Stimulated activated naive CD8-positive, alpha-beta T cell treated with anti-CD3 and anti-CD28 coated beads, Interleukin-15, amount 100 ng/mL, for 72 hours (primary cell): ENCODE measurements at regions not wholly inside any gene's neighbourhood (a gene's known extent, or its start where the extent isn't known, plus 50 kb on each side); places are given as distances from the start of the nearest gene placed in this dataset.

Experiments used
- ATAC-seq: fragments of 150-1000 bp; cut with Tn5 transposase; 2 replicates; pipeline ENCODE4 v1.10.0; 2021; ENCODE audit warnings: mild to moderate bottlenecking, moderate library complexity
- DNase-seq, 2 donors: peaks; one replicate each; pipeline ENCODE4 v3.0.0; 2021 to 2022
- H3K27ac Mint-ChIP-seq, 2 donors: one replicate each; pipeline ENCODE4 v1.8.0; 2022; ENCODE audit warnings: mild to moderate bottlenecking in 2 of 2, mixed read lengths in 2 of 2, moderate library complexity in 2 of 2
- H3K27me3 Mint-ChIP-seq: one replicate; pipeline ENCODE4 v1.8.0; 2022; ENCODE audit warnings: mixed read lengths
- H3K4me1 Mint-ChIP-seq: one replicate; pipeline ENCODE4 v1.8.0; 2022; ENCODE audit warnings: mild to moderate bottlenecking, mixed read lengths
- H3K4me3 Mint-ChIP-seq, 2 donors: one replicate each; pipeline ENCODE4 v1.8.0; 2022; ENCODE audit warnings: mild to moderate bottlenecking in 2 of 2, mixed read lengths in 2 of 2, moderate library complexity in 1 of 2
- H3K9me3 Mint-ChIP-seq, 2 donors: one replicate each; pipeline ENCODE4 v1.8.0; 2022; ENCODE audit warnings: mixed read lengths in 2 of 2

DNA sequence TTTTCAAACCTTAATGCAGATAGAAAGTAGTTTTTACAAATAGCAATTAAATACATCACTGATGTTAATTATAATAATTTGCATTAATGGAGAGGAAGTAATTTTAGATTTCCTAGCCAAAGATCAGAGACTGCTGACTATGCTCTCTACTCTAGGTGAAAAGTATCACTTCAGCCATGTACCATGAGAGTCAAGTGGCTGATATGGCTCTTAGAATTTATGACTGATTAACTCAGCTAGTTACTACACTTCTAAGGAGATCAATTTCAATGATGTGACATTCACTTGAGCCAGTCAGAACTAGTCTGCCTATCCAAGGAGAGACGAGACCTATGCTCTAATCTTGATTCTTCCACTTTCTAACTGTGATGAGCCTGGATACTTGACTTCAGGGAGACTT, 405.7 kb upstream of the RORA start:
- ATAC-seq (no peak), DNase-seq (no peak)
- Mint-ChIP-seq H3K9me3 (no peaks in the 10 kb centered on the region), H3K4me3 (no peak overlapping the region), H3K27me3 (peaks cover 27% of the 10 kb centered on the region), H3K27ac (no peak overlapping the region), H3K4me1 (no peaks in the 10 kb centered on the region)

GRCh38 chr15:61633951-61634350, 404.8 kb upstream of the RORA start:
- ATAC-seq, result no peak
- peaks cover 22% of the 10 kb centered on the region for H3K27me3 Mint-ChIP-seq
- H3K9me3 Mint-ChIP-seq, result no peaks in the 10 kb centered on the region
- H3K27ac Mint-ChIP-seq, result no peak overlapping the region
- no peak for DNase-seq
- no peak overlapping the region for H3K4me3 Mint-ChIP-seq
- no peaks in the 10 kb centered on the region for H3K4me1 Mint-ChIP-seq

- no peak for ATAC-seq
- Mint-ChIP-seq H3K9me3 (no peaks in the 10 kb centered on the region), H3K4me1 (no peaks in the 10 kb centered on the region), H3K4me3 (no peak overlapping the region), H3K27me3 (peaks cover 12% of the 10 kb centered on the region), H3K27ac (no peak overlapping the region)
- DNase-seq, result no peak
These were observed 400.2 kb upstream of the RORA start for GRCh38 chr15:61629269-61629668.

- no peaks in the 10 kb centered on the region for H3K4me1 Mint-ChIP-seq
- peaks cover 12% of the 10 kb centered on the region for H3K27me3 Mint-ChIP-seq
- H3K9me3 Mint-ChIP-seq, result no peaks in the 10 kb centered on the region
- ATAC-seq (no peak), DNase-seq (no peak)
- no peak overlapping the region for H3K4me3 Mint-ChIP-seq
- no peak overlapping the region for H3K27ac Mint-ChIP-seq
These were observed 395.8 kb upstream of the RORA start for GRCh38 chr15:61624950-61625349.

DNA sequence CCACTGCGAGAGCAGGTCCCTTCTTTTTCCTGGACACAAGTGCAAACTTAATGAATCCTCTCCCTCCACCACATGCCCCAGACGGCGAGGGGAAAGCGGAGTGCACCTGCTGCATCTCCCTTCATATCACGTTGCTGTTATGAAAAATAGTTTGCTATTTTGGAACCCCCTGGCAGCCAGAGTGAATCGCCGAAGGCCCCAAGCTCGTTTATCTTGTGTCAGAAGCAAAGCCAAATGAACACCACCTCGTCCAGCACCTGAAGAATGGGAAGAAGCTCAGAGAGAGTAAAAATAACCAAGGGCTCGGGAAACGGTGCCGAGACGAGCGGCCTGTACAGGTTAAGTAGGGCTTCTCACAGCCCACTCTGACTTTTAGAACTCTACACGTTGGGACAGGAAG, 394.6 kb upstream of the RORA start:
- no peak for DNase-seq
- Mint-ChIP-seq H3K9me3 (no peaks in the 10 kb centered on the region), H3K27me3 (peaks cover 12% of the 10 kb centered on the region), H3K4me1 (no peaks in the 10 kb centered on the region), H3K27ac (peak overlapping the region in 1 of 2 donors; percentile 14), H3K4me3 (no peak overlapping the region)
- no peak for ATAC-seq

GRCh38 chr15:61621865-61622264, 392.8 kb upstream of the RORA start:
- Mint-ChIP-seq H3K27ac (no peak overlapping the region), H3K4me3 (no peak overlapping the region), H3K4me1 (no peaks in the 10 kb centered on the region), H3K9me3 (peaks cover 0 to 12% of the 10 kb centered on the region in 2 donors), H3K27me3 (peaks cover 12% of the 10 kb centered on the region)
- ATAC-seq, result no peak
- no peak for DNase-seq

GRCh38 chr15:61621146-61621545, 392.0 kb upstream of the RORA start:
- peak; percentile 7 to 10 for DNase-seq
- Mint-ChIP-seq H3K27me3 (peaks cover 12% of the 10 kb centered on the region), H3K4me3 (no peak overlapping the region), H3K27ac (peak overlapping the region in 1 of 2 donors; percentile 14), H3K4me1 (no peaks in the 10 kb centered on the region), H3K9me3 (peaks cover 0 to 14% of the 10 kb centered on the region in 2 donors)
- ATAC-seq, result no peak

GRCh38 chr15:61620151-61620550, 391.0 kb upstream of the RORA start:
- no peak for DNase-seq
- H3K4me3 Mint-ChIP-seq, result no peak overlapping the region
- ATAC-seq, result no peak
- H3K27me3 Mint-ChIP-seq, result peaks cover 12% of the 10 kb centered on the region
- H3K9me3 Mint-ChIP-seq, result peaks cover 0 to 16% of the 10 kb centered on the region in 2 donors
- H3K27ac Mint-ChIP-seq, result no peak overlapping the region
- H3K4me1 Mint-ChIP-seq, result no peaks in the 10 kb centered on the region

GRCh38 chr15:61613729-61614128, 384.6 kb upstream of the RORA start:
- H3K4me1 Mint-ChIP-seq, result no peaks in the 10 kb centered on the region
- no peak overlapping the region for H3K4me3 Mint-ChIP-seq
- H3K9me3 Mint-ChIP-seq, result peaks cover 5 to 43% of the 10 kb centered on the region in 2 donors
- ATAC-seq, result no peak
- peaks cover 22% of the 10 kb centered on the region for H3K27me3 Mint-ChIP-seq
- DNase-seq, result no peak
- H3K27ac Mint-ChIP-seq, result no peak overlapping the region

GRCh38 chr15:61613138-61613537, 384.0 kb upstream of the RORA start:
- no peak for DNase-seq
- Mint-ChIP-seq H3K4me3 (no peak overlapping the region), H3K27me3 (peaks cover 22% of the 10 kb centered on the region)

DNA sequence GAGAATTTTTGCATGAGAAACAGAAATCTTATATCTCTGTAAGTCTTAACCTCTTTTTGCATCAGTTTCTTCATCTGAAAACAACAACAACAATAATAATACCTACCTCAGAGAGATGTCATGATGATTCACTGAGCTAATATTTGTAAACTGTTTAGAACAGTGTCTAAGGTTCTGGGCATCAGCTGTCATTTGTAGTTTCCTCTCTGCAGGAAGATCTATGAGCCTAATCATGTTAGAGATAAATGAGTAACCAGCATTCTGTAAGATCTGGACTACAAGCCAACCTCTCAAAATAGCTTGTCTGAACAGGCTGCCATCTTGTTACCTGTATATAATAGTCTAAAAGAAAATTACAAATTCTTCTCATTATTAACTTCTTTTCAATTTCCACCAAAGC, 383.0 kb upstream of the RORA start:
- H3K27me3 Mint-ChIP-seq, result peaks cover 22% of the 10 kb centered on the region

More at GRCh38 chr15:61613138-61613537, 384.0 kb upstream of the RORA start:
- Mint-ChIP-seq H3K27ac (no peak overlapping the region), H3K9me3 (peaks cover 5 to 42% of the 10 kb centered on the region in 2 donors), H3K4me1 (no peaks in the 10 kb centered on the region)
- no peak for ATAC-seq

GRCh38 chr15:61605343-61605742, 376.2 kb upstream of the RORA start:
- no peaks in the 10 kb centered on the region for H3K4me1 Mint-ChIP-seq
- DNase-seq, result no peak
- peaks cover 24% of the 10 kb centered on the region for H3K27me3 Mint-ChIP-seq
- H3K4me3 Mint-ChIP-seq, result no peak overlapping the region
- no peak for ATAC-seq
- H3K27ac Mint-ChIP-seq, result no peak overlapping the region
- peaks cover 0 to 5% of the 10 kb centered on the region in 2 donors for H3K9me3 Mint-ChIP-seq

More for the DNA sequence above, 383.0 kb upstream of the RORA start:
- ATAC-seq (no peak), DNase-seq (no peak)
- peaks cover 5 to 34% of the 10 kb centered on the region in 2 donors for H3K9me3 Mint-ChIP-seq
- no peak overlapping the region for H3K27ac Mint-ChIP-seq
- no peak overlapping the region for H3K4me3 Mint-ChIP-seq
- no peaks in the 10 kb centered on the region for H3K4me1 Mint-ChIP-seq

GRCh38 chr15:61598655-61599054, 369.6 kb upstream of the RORA start:
- no peak overlapping the region for H3K4me3 Mint-ChIP-seq
- DNase-seq (no peak), ATAC-seq (no peak)
- H3K4me1 Mint-ChIP-seq, result no peaks in the 10 kb centered on the region
- H3K27me3 Mint-ChIP-seq, result peaks cover 7% of the 10 kb centered on the region
- no peaks in the 10 kb centered on the region for H3K9me3 Mint-ChIP-seq
- no peak overlapping the region for H3K27ac Mint-ChIP-seq

GRCh38 chr15:61584410-61584809, 355.3 kb upstream of the RORA start:
- H3K27me3 Mint-ChIP-seq, result peaks cover 30% of the 10 kb centered on the region
- peaks cover 0 to 15% of the 10 kb centered on the region in 2 donors for H3K9me3 Mint-ChIP-seq
- no peaks in the 10 kb centered on the region for H3K4me1 Mint-ChIP-seq
- ATAC-seq (no peak), DNase-seq (no peak)
- H3K4me3 Mint-ChIP-seq, result no peak overlapping the region
- H3K27ac Mint-ChIP-seq, result no peak overlapping the region

- H3K27me3 Mint-ChIP-seq, result peaks cover 36% of the 10 kb centered on the region
- peaks cover 0 to 15% of the 10 kb centered on the region in 2 donors for H3K9me3 Mint-ChIP-seq
- no peak overlapping the region for H3K27ac Mint-ChIP-seq
- DNase-seq, result no peak
- H3K4me3 Mint-ChIP-seq, result no peak overlapping the region
- no peak for ATAC-seq
- no peaks in the 10 kb centered on the region for H3K4me1 Mint-ChIP-seq
These were observed 353.0 kb upstream of the RORA start for GRCh38 chr15:61582092-61582491.

GRCh38 chr15:61575597-61575996, 346.5 kb upstream of the RORA start:
- no peak for DNase-seq
- Mint-ChIP-seq H3K27ac (peak overlapping the region in 1 of 2 donors; percentile 82), H3K4me3 (no peak overlapping the region), H3K4me1 (no peaks in the 10 kb centered on the region), H3K9me3 (peaks cover 0 to 7% of the 10 kb centered on the region in 2 donors), H3K27me3 (peaks cover 24% of the 10 kb centered on the region)
- ATAC-seq, result no peak

DNA sequence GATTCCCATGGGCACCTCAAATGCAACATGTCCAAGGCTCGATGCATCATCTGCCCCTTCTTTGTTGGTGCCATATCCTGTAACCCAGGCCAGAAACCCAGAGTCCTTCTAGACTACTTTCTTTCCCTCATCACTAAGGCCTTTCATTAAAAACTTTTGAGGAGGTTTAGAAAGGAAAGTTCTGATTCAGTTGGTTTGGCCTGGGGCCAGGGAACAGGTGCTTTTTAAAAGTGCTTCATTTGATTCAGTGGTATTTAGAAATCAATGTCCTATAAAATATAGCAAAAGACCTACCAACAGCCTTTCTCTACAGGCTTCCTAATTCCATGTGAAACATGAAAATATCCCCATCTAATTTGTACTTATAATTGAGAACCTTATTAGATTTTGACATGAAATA, 341.9 kb upstream of the RORA start:
- Mint-ChIP-seq H3K9me3 (no peaks in the 10 kb centered on the region), H3K27me3 (peaks cover 9% of the 10 kb centered on the region)

More for the DNA sequence above, 341.9 kb upstream of the RORA start:
- ATAC-seq (no peak), DNase-seq (no peak)
- H3K27ac Mint-ChIP-seq, result no peak overlapping the region
- H3K4me3 Mint-ChIP-seq, result no peak overlapping the region
- H3K4me1 Mint-ChIP-seq, result no peaks in the 10 kb centered on the region
